NCI-H82 treated with DMSO at 0.1 percent for 48 hours (cell line): ENCODE measurements at regions not wholly inside any gene's neighbourhood (a gene's known extent, or its start where the extent isn't known, plus 50 kb on each side); places are given as distances from the start of the nearest gene placed in this dataset.

ENCODE experiments used
- DNase-seq: peaks from one replicate; lab custom pipeline; 2025; ENCODE audit not compliant: unreplicated experiment; lab: John Stamatoyannopoulos, UW

DNA sequence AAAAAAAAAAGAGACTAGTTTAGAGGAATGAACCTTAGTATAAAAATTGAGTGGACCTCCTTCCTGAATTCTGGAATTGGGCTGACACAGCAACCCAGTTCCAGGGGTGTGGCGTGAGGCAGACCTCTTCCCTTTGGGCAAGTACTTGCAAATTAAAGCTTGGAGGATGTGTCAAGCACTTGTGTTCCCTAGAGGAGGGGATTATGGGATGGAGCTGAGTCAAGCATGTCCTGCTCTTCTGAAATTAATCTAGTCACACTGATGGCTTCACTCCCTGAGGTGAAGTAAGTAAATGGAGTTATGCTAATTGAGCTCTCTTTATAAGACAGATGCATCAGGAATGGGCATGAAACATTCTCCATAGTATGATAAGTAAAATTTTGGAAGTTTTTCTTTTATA is 107.7 kb upstream of the HTR2A start:
- peak; percentile 76 for DNase-seq

DNA sequence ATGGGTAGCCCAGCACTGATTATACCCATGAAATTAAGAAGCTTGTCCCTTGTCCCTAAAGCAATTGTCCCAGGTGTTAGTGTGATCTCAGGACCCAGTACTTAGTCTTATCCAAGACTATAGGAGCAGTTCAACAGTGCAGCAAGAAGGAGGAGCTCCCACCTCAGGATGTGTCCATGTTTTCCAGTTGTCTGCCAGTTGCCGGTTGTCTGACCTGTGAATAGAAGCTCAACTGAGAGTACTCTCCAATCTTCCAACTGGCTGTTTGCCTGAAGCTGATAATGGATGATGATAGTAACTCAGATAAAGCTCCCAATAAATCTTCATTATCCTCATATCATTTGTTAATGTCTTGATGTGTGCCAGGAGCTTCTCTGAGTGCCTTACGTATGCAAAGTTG is 107.2 kb upstream of the HTR2A start:
- DNase-seq: peak; percentile 78

DNA sequence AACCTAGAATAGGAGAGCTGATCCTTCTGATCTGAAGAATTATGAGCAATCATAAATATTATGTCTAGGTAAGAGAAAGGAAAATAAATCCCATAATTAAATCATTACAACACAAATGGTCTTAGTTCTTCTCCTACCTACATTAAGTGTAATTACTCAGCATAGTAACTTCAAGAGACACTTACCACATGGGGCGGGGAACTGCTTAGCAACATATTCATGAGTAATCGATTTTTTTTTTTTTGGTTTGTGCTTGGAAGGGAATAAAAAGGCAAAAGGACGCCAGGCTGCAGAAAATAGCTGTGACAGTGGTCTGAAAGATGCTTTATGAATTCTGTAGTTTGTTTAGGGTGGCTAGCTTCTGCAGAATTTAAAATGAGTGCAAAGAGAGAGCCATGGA is 103.3 kb upstream of the HTR2A start:
- DNase-seq: no peak

DNA sequence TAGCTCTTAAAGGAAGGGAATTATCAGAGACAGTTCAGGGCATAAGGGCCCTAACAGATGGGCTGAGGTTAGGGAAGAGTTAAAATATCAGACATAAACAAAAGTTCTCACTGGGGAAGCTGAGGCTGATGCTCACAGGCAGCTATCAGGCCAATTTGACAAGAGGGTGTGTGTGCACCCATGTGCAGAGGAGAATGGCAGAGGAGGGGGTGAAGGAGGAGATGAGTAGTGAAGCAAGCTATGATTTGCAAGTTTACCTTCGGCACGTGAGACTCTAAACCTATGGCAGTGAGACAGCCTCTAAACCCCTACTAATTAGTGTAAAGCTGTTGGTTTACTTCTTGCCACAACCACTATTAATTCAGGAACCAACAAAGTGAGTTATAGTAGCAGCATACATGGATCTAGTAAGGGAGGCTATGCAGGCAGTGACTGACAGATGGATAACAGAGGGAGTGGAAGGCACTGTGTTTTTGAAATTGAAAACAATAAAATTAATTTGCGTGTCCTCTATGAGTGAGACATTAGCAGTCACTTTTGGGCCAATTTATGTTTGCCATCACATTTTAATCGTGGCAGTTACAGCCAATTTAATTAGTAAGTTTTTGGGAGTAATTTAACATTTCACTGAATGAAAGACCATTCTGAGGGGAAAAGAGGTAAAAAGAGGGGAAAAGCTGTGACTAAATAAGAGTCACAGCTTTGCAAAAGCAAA is 99.6 kb upstream of the HTR2A start:
- peak; percentile 87 for DNase-seq

DNA sequence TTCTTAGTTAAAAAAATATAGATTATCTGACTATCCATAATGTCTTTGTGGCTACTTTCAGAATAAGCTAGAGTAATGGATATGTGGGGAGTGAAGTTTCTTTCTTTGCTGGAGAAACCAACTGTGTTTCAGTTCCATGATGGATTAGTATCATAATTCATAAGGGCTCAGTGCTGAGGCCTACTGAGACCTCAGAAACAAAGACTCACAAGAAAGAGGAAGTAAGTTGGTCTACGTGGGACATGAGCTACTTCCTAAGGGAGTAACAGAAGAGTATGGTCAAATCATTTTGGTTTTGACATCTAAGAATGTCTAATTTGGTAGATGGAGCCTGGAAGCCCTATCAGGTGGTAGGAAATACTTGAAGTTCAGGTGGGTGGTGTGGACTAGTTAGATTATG is 99.0 kb upstream of the HTR2A start:
- DNase-seq: no peak

DNA sequence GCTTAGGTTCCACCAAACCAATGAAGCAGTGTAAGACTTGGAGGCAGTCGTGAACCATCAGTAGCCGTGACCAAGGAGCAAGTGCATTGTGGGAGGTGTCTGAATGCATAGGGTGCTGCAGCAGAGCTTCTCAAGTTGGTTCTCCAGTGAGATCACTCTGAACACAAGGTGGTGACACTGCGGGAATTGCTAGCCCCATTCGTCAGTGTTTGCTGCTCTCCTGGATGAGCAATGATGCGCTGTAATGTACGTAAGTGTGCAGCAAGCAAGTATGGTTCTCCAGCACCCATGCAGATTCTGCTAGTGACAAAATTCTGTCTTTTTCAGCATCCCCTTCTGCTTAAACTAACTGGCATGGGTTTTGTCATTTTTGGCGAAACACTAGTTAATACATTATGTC is 97.6 kb upstream of the HTR2A start:
- DNase-seq: no peak

DNA sequence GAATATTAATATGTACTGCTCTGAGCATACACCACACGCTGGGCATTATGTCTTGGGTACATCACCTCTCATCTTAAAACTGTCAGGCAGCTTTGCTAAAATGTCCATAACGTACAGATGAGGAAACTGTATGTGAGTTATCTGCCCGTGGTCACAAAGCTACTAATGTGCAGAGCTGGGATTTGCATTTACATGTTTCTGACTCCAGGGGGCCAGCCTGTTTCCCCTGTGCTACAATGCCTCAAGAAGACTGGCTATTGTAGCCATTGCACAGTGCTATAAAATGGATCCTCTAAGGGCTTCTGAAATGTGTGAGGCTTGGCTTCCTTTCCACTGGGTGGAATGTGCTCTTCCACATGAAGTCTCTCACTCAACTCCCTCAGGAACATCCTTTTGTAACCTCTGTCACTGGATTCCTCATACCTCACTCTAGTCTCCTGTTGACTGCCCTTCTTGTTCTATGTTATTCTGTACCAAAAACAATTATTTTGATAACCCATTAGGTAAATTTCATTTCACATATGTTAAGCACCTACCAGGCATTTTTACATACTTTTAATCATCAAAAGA is 95.6 kb upstream of the HTR2A start:
- no peak for DNase-seq

DNA sequence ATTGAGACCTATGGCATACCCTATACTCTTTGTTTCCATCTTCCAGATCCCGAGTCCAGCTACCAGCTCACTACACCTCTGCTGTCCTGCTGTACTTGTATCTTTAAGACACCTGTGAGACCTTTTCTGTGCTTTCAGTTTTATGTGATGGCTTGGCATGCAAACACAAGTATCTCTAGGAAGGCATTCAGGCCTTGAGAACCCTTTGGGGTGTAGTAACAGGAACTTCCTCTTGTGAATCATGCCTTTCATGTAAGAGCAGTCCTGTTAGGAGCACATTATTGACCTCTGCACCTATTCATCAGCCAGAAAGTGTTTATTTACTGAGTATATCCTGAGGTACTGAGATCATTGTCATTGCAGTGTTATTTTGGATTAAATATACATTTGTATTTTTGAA is 87.0 kb upstream of the HTR2A start:
- no peak for DNase-seq

DNA sequence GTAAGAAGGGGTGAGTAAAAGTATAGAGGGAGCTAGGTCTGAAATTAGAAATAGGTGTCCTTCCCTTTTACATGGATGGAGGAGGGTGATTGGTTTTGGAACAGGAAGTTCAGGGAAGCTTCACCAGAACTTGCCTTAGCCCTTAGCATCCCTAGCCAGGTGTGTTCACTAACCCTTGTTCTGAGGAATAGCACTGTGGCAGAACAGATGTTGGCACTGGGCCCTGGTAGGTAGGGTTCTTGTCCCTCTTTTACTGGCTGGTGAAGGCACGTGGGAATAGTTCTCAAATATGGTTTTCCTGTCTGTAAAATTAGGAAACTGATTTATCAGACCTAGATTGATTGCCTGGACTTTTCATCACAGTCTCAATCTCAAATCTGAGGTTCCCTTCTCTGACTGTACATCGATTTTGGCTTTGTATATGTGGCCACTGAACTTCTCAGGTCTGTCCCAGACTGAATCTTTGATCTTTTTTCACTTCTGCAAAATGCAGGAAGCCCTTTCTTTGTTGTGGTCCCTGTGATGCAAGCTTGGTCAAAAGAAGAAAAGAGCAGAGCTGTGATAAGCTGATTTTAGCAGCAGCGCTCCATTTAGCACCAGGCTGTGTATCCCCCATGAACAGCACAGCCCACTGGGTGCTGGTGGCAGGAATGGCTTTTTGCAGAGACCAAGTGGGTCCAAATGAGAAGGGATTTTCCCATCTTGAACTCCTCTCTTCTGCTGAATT is 86.2 kb upstream of the HTR2A start:
- no peak for DNase-seq

DNA sequence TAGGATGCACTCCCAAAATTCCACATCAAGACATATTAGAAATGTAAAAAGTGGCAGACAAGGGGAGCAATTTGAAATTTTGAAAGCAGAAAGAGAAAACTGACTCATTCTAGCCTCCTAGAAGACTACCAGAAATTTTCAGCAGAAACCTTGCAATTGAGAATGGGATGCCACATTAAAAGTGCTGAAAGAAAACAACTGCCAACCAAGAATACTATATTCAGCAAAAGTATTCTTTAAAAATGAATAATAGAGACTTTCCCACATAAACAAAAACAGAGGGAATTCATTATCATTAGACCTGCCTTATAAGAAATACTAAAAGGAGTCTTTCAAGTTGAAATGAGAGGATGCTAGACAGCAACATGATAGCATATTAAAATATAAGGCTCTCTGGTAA is 78.3 kb upstream of the HTR2A start:
- DNase-seq: no peak

DNA sequence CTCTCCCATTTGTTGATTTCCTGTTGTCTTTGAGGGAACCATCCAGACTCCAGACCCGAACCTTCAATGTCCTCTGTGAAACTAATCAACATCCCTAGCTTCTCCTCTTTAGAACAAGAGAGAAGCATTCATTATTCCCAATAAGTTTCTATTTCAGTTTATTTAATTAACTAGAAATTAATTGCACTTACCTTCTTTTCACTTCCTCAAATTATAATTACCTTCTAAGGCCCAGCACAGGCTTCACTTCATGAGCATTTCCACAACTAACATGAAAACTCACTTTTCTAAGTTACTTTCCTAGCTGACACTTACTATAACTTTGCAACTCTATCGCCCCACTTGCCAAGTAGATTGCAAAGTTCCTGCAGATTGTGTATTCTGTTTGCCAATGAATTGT is 71.6 kb upstream of the HTR2A start:
- DNase-seq: no peak

DNA sequence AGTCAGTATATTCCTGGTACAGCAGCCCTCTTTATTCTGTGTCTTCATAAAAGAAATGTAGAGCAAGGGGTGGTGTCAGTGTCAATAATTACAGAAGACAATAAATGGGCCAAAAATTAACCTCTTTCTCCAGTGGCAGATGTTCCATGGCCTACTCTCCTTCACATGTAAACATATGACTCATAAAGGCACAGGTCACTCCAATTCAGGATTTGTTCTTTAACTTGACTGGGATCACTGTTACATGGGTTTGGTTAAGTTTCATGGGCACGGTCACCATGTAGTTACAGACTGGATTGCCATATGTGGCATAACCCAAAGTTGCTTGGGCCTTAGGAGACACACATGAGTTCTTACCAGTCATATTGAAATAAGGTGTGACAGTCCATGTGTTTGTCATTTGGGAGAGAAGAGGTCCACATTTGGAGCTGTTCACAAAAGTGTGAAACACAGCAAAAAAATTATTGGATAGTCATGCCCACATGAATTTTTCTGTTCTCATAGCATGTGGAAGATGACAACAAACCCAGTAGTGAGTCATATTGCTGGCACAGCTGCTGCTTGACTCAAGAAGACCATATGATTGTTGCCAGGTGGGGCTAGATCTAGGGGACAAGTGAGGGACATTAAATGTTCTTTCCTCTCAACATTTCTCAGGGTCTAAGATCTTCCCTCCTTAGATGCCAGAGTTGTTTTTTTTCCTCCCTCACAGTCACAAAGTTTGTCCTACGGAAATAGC is 68.1 kb upstream of the HTR2A start:
- no peak for DNase-seq

DNA sequence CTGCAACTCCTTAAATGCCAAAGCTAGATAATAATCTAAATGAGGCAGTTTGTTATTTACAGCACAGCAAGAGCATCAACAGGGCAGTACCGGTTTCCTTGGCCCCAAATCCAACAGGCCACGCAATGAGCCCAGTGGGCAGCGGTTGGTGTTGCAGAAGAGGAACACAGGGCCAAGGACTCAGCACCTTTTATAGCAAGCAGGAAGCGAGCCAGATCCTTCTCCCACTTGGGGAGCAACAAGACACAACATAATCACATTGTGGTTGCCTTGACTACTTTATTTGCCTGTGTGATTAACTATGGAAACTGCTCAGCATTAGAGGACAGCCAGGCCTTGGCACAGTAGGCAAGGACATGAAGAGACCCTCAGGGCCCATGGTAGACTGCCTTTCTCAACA is 67.1 kb upstream of the HTR2A start:
- DNase-seq: no peak

DNA sequence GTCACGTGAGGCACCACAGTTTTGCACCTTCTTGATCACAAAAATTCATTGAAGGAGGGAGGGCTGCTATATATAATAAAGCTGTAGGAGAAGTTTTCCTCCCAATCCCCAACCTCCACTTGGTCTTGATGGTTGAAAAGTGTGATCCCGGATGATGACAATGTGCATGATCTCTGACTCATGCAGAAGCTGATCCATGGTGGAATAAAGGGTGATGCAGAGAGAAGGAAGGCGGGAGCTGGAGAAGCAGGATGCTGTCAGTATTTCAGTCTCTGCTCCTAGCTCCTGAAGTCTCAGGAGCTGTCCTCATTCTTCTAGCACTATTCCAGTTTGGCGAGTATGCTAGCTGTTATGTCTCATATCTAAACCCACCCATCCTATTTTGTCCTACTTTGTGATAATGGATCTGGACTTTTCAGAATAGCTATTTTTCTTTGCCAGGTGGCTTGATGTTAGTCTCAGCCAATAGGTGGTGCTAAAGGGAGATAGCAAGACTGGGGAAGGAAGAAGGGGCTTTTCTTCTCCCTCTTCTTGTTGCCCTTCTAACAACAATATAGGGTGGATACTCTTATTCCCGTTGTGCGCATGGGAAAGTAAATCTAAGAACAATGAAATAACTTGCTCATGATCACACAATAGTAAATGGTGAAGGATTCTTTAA is 65.6 kb upstream of the HTR2A start:
- DNase-seq: no peak

DNA sequence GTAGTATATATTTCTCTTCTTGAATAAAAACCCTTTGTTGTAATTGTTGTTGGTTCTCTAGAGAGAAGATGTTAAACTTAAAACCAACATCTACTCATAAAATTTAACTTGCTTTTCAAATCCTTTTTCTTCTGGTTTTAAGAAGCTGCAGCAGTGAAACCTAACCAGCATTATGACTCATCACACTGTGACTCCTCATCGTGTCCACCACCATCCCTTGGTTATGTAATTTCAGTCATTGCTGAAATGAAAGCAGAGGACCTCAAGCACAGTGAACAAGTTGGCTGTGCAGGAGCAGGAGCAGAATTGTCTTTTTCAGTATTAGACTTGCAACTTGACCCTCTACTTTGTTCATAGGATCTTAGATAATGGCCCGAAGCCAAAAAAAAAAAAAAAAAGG is 64.9 kb upstream of the HTR2A start:
- DNase-seq: no peak

DNA sequence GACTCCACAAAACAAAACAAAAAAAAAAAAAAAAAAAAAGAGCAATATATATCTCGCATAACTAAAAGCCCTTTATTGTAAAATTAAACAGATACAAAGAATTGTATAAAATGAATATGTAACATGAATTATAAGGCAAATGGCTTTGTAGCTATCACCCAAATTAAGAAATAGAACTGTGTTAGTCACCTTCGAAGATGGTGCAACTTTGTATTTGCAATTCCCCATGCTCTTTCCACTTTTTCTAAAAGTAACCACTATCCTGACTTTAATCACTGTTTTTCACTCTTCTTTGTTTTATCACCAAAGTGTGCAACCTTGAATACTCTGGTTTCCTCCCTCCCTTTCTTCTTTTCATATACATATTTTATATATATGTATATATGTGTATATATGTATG is 57.1 kb upstream of the HTR2A start:
- DNase-seq: no peak

DNA sequence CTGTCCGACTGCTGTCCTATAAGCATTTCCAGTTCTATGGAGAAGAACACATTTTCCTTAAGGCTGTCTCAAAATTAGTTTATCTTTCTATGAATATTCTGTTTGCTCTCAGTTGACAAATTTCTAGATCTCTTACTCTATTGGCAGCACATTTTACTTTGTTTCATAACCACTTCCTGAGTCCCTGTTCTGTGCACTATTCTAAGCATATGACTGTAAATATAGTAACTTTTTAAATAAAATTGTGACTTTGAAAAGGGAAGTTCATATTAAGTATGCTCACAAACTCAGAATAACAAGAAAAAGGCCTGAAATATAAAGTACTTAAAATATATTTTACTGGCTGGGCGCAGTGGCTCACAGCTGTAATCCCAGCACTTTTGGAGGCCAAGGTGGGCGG is 56.5 kb upstream of the HTR2A start:
- no peak for DNase-seq

DNA sequence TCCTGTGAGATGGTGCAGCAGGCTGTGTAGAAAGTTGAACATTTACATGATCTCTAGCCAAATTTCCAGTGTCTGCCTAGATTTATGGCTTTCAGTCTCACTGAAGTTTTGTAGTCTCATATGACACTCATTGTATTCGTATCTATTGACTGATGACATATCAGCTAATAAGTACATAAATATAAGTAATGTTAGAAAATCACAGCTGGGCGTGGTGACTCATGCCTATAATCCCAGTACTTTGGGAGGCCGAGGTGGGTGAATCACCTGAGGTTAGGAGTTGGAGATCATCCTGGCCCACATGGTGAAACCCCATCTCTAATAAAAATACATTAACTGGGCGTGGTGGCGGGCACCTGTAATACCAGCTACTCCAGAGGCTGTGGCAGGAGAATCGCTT is 54.7 kb upstream of the HTR2A start:
- DNase-seq: no peak

DNA sequence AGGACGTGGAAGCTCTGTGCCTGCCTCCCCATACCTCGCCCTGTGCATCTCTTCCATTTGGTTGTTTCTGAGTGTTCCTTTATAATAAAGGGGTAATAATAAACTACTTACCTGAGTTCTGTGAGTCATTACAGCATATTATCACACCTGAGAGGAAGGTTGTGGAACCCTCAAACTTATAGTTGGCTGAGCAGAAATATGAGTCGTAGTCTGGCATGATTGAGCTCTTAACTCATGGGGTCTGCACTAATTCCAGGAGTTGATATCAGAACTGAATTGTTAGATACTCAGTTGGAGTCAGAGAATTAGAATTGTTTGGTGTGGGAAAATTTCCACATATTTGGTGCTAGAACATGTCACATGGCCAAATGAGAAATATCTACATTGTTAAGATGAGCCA is 52.4 kb upstream of the HTR2A start:
- DNase-seq: no peak

DNA sequence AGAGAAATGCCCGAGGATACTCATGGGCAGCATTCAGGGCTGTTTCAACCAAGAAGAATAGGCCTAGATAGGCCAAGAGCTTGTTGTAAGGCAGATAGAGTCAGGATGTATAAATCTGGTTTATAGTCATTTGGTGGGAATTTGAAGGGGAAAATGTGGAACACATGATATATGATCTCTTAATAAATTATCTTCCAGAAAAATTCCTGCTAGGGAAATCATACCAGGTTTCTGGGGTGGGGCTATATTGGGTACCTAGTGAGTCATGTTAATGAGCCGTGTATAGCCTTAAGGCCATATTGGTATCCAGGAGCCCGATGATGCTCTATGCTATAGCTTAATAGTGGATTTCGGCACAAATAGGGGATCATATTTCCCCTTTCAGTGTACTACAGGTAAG is 51.5 kb upstream of the HTR2A start:
- DNase-seq: no peak

DNA sequence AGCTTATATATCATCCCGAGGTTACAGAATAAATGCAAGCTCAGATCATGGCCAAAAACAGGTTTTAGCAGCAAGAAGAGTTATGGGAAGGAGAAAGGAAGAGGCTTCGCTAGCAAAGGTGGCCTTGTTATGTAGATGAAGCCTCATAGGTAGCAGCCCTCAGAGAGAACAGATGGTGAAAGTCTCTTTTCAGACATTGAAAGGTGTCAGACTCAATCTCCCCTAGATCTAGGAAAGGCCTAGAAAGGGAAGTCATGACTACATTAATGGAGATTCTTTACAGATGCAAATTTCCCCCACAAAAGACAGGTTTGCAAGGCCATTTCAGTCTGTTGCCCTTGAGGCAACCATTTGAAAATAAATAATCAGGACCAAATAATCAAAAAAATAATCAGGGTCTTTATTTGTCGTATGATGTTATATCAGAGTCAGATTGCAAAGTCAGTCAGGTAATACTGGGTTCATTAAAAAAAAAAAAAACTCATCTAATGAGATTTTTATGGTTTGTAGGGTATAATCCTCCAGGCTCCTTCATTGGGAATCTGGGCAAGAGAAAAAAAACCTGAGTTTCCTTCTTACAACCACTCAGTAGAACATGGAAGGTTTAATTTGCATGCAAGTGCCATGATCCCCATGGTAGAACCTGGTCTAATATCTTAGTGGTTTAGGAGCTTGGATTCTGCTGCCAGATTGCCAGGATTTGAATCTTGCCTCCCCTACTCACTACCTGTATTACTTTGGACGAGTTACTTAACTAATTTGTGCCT is 50.8 kb upstream of the HTR2A start:
- no peak for DNase-seq
